ENCODE measurements at regions not wholly inside any gene's neighbourhood (a gene's known extent, or its start where the extent isn't known, plus 50 kb on each side); places are given as distances from the start of the nearest gene placed in this dataset.
"Not testable (repeated sequence)": the region's sequence is repeated elsewhere in the genome, so short reads cannot be mapped to it uniquely, and the experiment has no call there.

- H3K4me3 Mint-ChIP-seq, result no peak overlapping the region
- DNase-seq (no peak), ATAC-seq (ENCODE audit: poor library complexity) (no peak)
- H3K9me3 Mint-ChIP-seq, result no peaks in the 10 kb centered on the region
- no peaks in the 10 kb centered on the region for H3K9me3 ChIP-seq (ENCODE audit: control insufficient read depth in 1 of 2, insufficient read depth in 1 of 2, low read length in 2 of 2)
- H3K36me3 Mint-ChIP-seq (ENCODE audit: low read depth), result no peaks in the 10 kb centered on the region
- no peak overlapping the region for H3K27ac Mint-ChIP-seq
- H3K36me3 ChIP-seq (ENCODE audit: insufficient read depth, low read length), result no peaks in the 10 kb centered on the region
- H3K4me1 ChIP-seq (ENCODE audit: insufficient read depth, low read length), result peaks cover 5% of the 10 kb centered on the region
- H3K4me1 Mint-ChIP-seq (ENCODE audit: low read depth), result peaks cover 24% of the 10 kb centered on the region
- intact Hi-C loops (cut with DNase I, micrococcal nuclease), result loop anchor here in 1 of 2 experiments (5.0 to 10.0 kb wide), 2 partner anchors 264 to 303 kb away; no protein-coding TSS in a partner anchor
- TF ChIP-seq CTCF (IDR thresholded peaks at IDR 0.05), result no peak
- no peaks in the 10 kb centered on the region for H3K27me3 Mint-ChIP-seq
- CTCF ChIA-PET, result no interaction called here
- H3K27me3 ChIP-seq (ENCODE audit: control insufficient read depth in 1 of 2, insufficient read depth in 2 of 2, low read length in 2 of 2), result no peaks in the 10 kb centered on the region
- no peak overlapping the region for H3K27ac ChIP-seq (ENCODE audit: low read depth in 1 of 2, low read length in 2 of 2)
- no peak overlapping the region for H3K4me3 ChIP-seq (ENCODE audit: low read length)
- POLR2A ChIA-PET, result no interaction called here
Measured at GRCh38 chr12:9329019-9329418, 120.8 kb upstream of the PZP start.

GRCh38 chr12:9328065-9328464 is 119.9 kb upstream of the PZP start:
- H3K27me3 Mint-ChIP-seq, result no peaks in the 10 kb centered on the region
- H3K4me3 Mint-ChIP-seq, result no peak overlapping the region
- TF ChIP-seq CTCF (IDR thresholded peaks at IDR 0.05), result no peak
- H3K9me3 ChIP-seq (ENCODE audit: control insufficient read depth in 1 of 2, insufficient read depth in 1 of 2, low read length in 2 of 2), result no peaks in the 10 kb centered on the region
- H3K27ac ChIP-seq (ENCODE audit: low read depth in 1 of 2, low read length in 2 of 2), result no peak overlapping the region
- ChIA-PET POLR2A (interaction anchor here (1.5 kb wide), 1 partner anchor 13 kb away, joined by 3 read pairs; no protein-coding TSS in a partner anchor), CTCF (no interaction called here)
- peaks cover 5% of the 10 kb centered on the region for H3K4me1 ChIP-seq (ENCODE audit: insufficient read depth, low read length)
- H3K4me1 Mint-ChIP-seq (ENCODE audit: low read depth), result peaks cover 24% of the 10 kb centered on the region
- no peaks in the 10 kb centered on the region for H3K36me3 Mint-ChIP-seq (ENCODE audit: low read depth)
- H3K36me3 ChIP-seq (ENCODE audit: insufficient read depth, low read length), result no peaks in the 10 kb centered on the region
- H3K4me3 ChIP-seq (ENCODE audit: low read length), result no peak overlapping the region
- H3K27ac Mint-ChIP-seq, result no peak overlapping the region
- H3K9me3 Mint-ChIP-seq, result no peaks in the 10 kb centered on the region
- DNase-seq (no peak), ATAC-seq (ENCODE audit: poor library complexity) (no peak)
- no peaks in the 10 kb centered on the region for H3K27me3 ChIP-seq (ENCODE audit: control insufficient read depth in 1 of 2, insufficient read depth in 2 of 2, low read length in 2 of 2)
- intact Hi-C loops (cut with DNase I, micrococcal nuclease), result loop anchor here in 1 of 2 experiments (5.0 to 10.0 kb wide), 2 partner anchors 263 to 304 kb away; no protein-coding TSS in a partner anchor

- Mint-ChIP-seq H3K4me1 (ENCODE audit: low read depth) (peaks cover 24% of the 10 kb centered on the region), H3K9me3 (no peaks in the 10 kb centered on the region), H3K27me3 (no peaks in the 10 kb centered on the region), H3K27ac (no peak overlapping the region), H3K36me3 (ENCODE audit: low read depth) (no peaks in the 10 kb centered on the region), H3K4me3 (no peak overlapping the region)
- POLR2A ChIA-PET, result interaction anchor here (1.5 kb wide), 1 partner anchor 14 kb away, joined by 3 read pairs; no protein-coding TSS in a partner anchor
- DNase-seq, result peak in 2 of 14 experiments; percentile 10 to 25
- H3K27ac ChIP-seq (ENCODE audit: low read depth in 1 of 2, low read length in 2 of 2), result no peak overlapping the region
- H3K9me3 ChIP-seq (ENCODE audit: control insufficient read depth in 1 of 2, insufficient read depth in 1 of 2, low read length in 2 of 2), result no peaks in the 10 kb centered on the region
- H3K4me1 ChIP-seq (ENCODE audit: insufficient read depth, low read length), result peaks cover 5% of the 10 kb centered on the region
- no peak overlapping the region for H3K4me3 ChIP-seq (ENCODE audit: low read length)
- CTCF ChIA-PET, result no interaction called here
- no peaks in the 10 kb centered on the region for H3K27me3 ChIP-seq (ENCODE audit: control insufficient read depth in 1 of 2, insufficient read depth in 2 of 2, low read length in 2 of 2)
- intact Hi-C loops (cut with DNase I, micrococcal nuclease), result loop anchor here in 1 of 2 experiments (5.0 to 10.0 kb wide), 2 partner anchors 263 to 305 kb away; no protein-coding TSS in a partner anchor
- TF ChIP-seq CTCF (IDR thresholded peaks at IDR 0.05), result no peak
- H3K36me3 ChIP-seq (ENCODE audit: insufficient read depth, low read length), result no peaks in the 10 kb centered on the region
- no peak for ATAC-seq (ENCODE audit: poor library complexity)
Measured at GRCh38 chr12:9327320-9327719, 119.1 kb upstream of the PZP start.

GRCh38 chr12:9326849-9327248 is 118.7 kb upstream of the PZP start:
- DNase-seq; ATAC-seq (ENCODE audit: poor library complexity); H3K27ac ChIP-seq (ENCODE audit: low read depth in 1 of 2, low read length in 2 of 2); H3K4me3 Mint-ChIP-seq; H3K4me1 ChIP-seq (ENCODE audit: insufficient read depth, low read length); CTCF ChIA-PET; H3K36me3 ChIP-seq (ENCODE audit: insufficient read depth, low read length); H3K9me3 ChIP-seq (ENCODE audit: control insufficient read depth in 1 of 2, insufficient read depth in 1 of 2, low read length in 2 of 2); H3K9me3 Mint-ChIP-seq; H3K27me3 ChIP-seq (ENCODE audit: control insufficient read depth in 1 of 2, insufficient read depth in 2 of 2, low read length in 2 of 2); H3K27ac Mint-ChIP-seq; H3K36me3 Mint-ChIP-seq (ENCODE audit: low read depth); H3K27me3 Mint-ChIP-seq; H3K4me3 ChIP-seq (ENCODE audit: low read length): not testable (repeated sequence)
- H3K4me1 Mint-ChIP-seq (ENCODE audit: low read depth), result peaks cover 24% of the 10 kb centered on the region
- POLR2A ChIA-PET, result interaction anchor here (1.5 kb wide), 1 partner anchor 14 kb away, joined by 3 read pairs; no protein-coding TSS in a partner anchor
- intact Hi-C loops (cut with DNase I, micrococcal nuclease), result loop anchor here in 1 of 2 experiments (5.0 to 10.0 kb wide), 2 partner anchors 262 to 305 kb away; no protein-coding TSS in a partner anchor

All from CD4-positive, alpha-beta T cell (primary cell).